NCI-H748 treated with DMSO at 0.1 percent for 48 hours (cell line): ENCODE measurements at regions not wholly inside any gene's neighbourhood (a gene's known extent, or its start where the extent isn't known, plus 50 kb on each side); places are given as distances from the start of the nearest gene placed in this dataset.
"Not testable (repeated sequence)": the region's sequence is repeated elsewhere in the genome, so short reads cannot be mapped to it uniquely, and the experiment has no call there.

Experiments
- DNase-seq: peaks from one replicate; lab custom pipeline; 2025; lab: John Stamatoyannopoulos, UW

DNA sequence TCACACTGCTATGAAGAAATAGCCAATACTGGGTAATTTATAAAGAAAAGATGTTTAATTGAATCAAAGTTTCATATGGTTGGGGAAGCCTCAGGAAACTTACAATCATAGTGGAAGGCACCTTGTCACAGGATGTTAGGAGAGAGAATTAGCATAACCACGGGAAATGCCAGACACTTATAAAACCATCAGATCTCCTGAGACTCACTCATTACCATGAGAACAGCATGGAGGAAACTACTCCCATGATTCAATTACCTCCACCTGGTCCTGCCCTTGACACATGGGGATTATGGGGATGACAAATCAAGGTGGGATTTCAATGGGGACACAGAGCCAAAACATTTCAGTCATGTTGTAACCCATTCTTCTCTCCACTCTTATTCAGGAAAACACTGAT is 472.9 kb upstream of the FSIP2 start:
- no peak for DNase-seq

- no peak for DNase-seq
Observed at GRCh38 chr2:185268651-185269050, 470.0 kb upstream of the FSIP2 start.

DNA sequence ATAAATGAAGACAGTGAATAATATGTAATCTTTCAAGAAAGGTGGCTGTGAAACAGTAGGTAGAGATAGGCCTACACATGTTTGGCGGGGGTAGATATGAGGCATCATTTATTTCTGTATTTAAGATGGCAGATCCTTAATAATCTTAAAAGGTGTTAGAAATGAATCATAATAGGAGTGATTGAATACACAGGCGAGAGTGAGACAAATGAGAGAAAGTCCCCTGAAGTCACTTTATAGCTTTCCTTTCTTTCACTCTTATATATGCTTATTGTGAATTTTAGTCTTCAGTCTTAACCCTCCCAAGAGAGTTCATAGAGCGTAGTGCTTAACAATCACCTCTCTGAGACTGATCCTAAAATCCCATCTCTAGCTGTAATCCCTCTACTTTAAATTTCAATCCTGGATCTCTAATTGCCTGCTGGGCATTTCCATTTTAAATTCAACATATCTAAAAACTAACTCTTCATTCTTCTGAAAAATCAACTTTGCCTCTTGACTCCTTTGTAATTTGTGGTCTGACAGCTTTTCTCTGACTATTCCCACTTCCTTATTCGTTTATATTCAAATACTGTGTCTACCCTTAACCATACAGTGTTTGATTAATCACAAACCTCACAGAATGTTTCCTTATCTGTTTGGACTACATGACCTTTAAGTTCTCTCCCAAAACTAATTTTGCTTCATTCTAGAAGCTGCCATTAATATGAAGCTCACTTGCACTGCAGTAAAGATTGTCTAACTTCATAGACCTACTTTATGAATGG is 463.7 kb upstream of the FSIP2 start:
- DNase-seq, result no peak

DNA sequence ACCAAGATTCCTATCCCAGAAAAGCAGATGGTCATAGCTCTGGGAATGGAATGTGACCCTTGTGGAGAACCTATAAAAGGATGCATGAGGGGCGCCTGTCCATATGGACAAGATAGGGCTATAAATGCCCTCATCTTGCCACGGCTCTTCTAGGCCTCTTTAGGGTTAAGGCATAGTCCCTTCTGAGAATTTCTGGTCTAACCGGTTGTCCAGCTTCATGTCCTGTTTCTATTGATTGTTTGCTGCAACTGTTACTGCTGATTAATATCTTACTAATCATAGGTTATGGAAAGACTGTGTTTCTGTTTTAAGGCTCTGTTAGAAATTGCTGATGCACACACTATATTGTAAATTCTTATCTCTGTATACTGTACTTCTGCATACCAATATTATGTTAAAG is 462.6 kb upstream of the FSIP2 start:
- peak; percentile 39 for DNase-seq

DNA sequence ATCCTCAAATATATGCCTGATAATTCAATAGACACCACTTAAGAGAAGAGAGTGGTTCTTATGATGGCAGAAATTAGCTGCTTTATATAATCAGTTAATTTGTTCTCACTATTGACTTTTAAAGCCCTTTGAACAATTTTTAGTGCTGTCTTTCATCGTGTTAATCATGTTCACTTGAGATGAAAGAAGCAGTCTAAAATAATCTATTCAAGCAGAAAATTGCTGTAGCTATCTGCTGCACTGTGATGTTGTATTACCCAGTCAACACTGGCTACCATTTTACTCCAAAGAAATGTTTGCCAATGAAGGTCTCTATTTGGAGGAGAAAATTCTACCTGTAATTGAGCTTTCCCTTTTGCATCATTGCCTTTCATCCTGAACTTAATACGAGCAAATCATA is 459.8 kb upstream of the FSIP2 start:
- DNase-seq, result peak; percentile 61

DNA sequence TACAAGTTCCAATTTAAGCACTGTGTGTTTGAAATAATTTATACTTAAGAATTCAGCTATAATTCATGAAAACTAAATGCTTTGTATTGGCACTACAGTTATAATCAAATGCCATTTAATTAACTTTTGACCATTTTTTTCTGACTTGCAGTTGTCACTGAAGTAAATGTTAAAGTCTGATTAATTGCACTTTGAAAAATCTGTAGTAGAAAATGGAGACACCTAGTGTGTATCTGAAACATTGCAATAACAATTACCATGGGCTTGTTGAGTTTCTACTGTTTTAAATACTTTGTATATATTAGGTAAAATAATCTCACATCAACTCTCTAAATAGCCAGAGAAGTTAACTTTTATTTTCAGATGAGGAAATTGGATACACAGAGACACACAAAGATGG is 458.6 kb upstream of the FSIP2 start:
- no peak for DNase-seq

- no peak for DNase-seq
Observed at GRCh38 chr2:185284696-185285095, 453.9 kb upstream of the FSIP2 start.

DNA sequence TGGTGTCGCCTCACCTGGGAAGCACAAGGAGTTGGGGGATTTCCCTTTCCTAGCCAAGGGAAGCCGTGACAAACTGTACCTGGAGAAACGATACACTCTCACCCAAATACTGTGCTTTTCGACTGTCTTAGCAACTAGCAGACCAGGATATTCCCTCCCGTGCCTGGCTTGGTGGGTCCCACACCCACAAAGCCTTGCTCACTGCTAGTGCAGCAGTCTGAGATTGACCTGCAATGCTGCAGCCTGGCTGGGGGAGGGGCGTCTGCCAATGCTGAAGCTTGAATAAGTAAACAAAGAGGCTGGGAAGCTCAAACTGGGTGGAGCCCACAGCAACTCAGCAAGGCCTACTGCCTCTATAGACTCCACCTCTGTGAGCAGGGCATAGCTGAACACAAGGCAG is 448.6 kb upstream of the FSIP2 start:
- DNase-seq, result not testable (repeated sequence)

- no peak for DNase-seq
Observed at GRCh38 chr2:185291035-185291647, 447.5 kb upstream of the FSIP2 start.

- no peak for DNase-seq
Observed at GRCh38 chr2:185299867-185300266, 438.7 kb upstream of the FSIP2 start.

GRCh38 chr2:185306119-185306518 is 432.5 kb upstream of the FSIP2 start:
- no peak for DNase-seq

GRCh38 chr2:185316383-185316782 is 422.2 kb upstream of the FSIP2 start:
- DNase-seq, result no peak

GRCh38 chr2:185318271-185318724 is 420.3 kb upstream of the FSIP2 start:
- no peak for DNase-seq

GRCh38 chr2:185335879-185336278 is 402.7 kb upstream of the FSIP2 start:
- no peak for DNase-seq

GRCh38 chr2:185337033-185337432 is 401.6 kb upstream of the FSIP2 start:
- DNase-seq, result no peak

DNA sequence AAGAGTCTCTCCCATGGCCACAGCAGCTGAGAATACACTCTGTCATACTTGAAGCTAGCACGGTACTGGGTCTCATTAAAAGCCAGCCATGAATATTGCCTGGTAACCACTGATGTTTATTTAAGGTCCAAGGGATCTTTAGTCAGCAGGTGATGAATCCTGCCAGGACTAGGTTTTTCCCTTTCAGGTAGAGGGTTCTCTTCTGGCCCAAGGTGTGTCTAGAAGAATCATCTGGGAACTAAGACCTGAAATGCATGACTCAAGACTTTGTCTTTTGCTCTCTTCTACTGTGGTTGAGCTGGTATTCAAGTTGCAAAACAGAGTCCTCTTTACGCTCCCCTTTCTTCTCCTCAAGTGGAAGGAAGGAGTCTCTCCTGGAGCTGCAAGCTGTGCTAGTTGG is 400.5 kb upstream of the FSIP2 start:
- no peak for DNase-seq

DNA sequence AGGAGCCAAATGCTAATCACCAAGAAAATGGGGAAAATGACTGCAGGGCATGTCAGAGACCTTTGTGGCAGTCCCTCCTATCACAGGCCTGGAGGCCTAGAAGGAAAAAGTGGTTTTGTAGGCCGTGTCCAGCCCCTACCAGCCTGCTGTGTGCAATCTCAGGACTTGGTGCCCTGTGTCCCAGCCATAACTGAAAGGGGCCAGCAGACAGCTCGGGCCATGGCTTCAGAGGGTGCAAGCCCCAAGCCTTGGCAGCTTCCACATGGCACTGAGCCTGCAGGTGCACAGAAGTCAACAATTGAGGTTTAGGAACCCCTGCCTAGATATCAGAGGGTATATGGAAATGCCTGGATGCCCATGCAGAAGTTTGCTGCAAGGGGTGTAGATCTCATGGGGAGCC is 391.2 kb upstream of the FSIP2 start:
- DNase-seq, result no peak

GRCh38 chr2:185360776-185361175 is 377.8 kb upstream of the FSIP2 start:
- no peak for DNase-seq

- DNase-seq, result no peak
Observed at GRCh38 chr2:185372188-185372587, 366.4 kb upstream of the FSIP2 start.

GRCh38 chr2:185373229-185373628 is 365.4 kb upstream of the FSIP2 start:
- DNase-seq, result no peak

GRCh38 chr2:185374878-185375277 is 363.7 kb upstream of the FSIP2 start:
- DNase-seq, result no peak

- DNase-seq, result no peak
Observed at GRCh38 chr2:185375731-185376130, 362.9 kb upstream of the FSIP2 start.

DNA sequence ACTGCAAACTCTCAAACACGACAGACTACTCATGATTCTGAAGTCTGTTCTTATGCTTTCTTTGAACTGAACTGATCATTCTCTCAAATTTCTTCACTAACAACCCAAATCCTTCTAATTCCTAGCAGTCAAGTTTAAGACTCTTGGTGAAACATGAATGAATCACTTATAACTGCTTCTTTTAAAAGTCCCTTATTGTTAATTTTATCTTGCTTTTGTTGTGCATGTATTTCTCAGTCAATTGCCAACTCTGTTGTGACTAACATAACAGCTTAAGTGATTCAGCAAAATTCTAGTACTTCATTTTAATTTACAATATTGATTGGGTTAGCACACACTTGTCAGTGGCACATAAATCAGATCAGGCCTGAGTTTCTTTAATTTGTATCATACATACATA is 357.0 kb upstream of the FSIP2 start:
- DNase-seq, result no peak
